T-cell (primary cell): ENCODE measurements at regions not wholly inside any gene's neighbourhood (a gene's known extent, or its start where the extent isn't known, plus 50 kb on each side); places are given as distances from the start of the nearest gene placed in this dataset.

Experiments used
- ATAC-seq, 4 experiments: fragments of 200-7000 bp in 3 of 4; fragments of 150-1000 bp in 1 of 4; cut with Tn5 transposase; replicated peaks in 1 of 4; 1 replicate in 3 of 4; 2 replicates in 1 of 4; pipeline ENCODE4 v1.10.0; 2021; ENCODE audit warnings: moderate library complexity in 3 of 4, mild to moderate bottlenecking in 2 of 4, moderate number of reproducible peaks in 1 of 4
- CTCF ChIA-PET, 2 donors: fragments of 300-600 bp; sonication (Branson Sonifier 250); formaldehyde crosslinking; loops; one replicate each; lab custom pipeline; 2022; ENCODE audit warnings: antibody characterized with exemption in 2 of 2; lab: Charles Lee
- POLR2A ChIA-PET, 2 donors: fragments of 300-600 bp; sonication (Branson Sonifier 250); formaldehyde crosslinking; loops; one replicate each; lab custom pipeline; 2022; ENCODE audit warnings: antibody characterized with exemption in 2 of 2; lab: Charles Lee
- DNase-seq, 35 experiments: peaks; one replicate each; pipeline versions ENCODE4 v3.0.0 to v3.0.0-alpha.2; 2013 to 2023
- H3K27ac ChIP-seq: one replicate; pipeline ENCODE4 v1.5.1; 2013; ENCODE audit warnings: low read length
- H3K27me3 ChIP-seq, 2 experiments: replicated peaks in 1 of 2; 1 replicate in 1 of 2; 2 replicates in 1 of 2; pipeline versions ENCODE4 v1.6.1 to v1.7.0; 2013; ENCODE audit warnings: low read length in 1 of 2, mixed read lengths in 1 of 2; ENCODE audit not compliant: control insufficient read depth in 2 of 2, insufficient read depth in 2 of 2; ENCODE audit errors: extremely low read depth in 1 of 2
- H3K36me3 ChIP-seq, 2 donors: 1 replicate in 1 of 2; 2 replicates in 1 of 2; pipeline versions ENCODE4 v1.6.1 to v1.7.0; 2013; ENCODE audit warnings: low read length in 1 of 2; ENCODE audit not compliant: control insufficient read depth in 2 of 2, insufficient read depth in 1 of 2; ENCODE audit errors: extremely low read depth in 1 of 2
- H3K4me1 ChIP-seq, 2 experiments: 1 replicate in 1 of 2; 2 replicates in 1 of 2; pipeline versions ENCODE4 v1.6.1 to v1.7.0; 2013; ENCODE audit warnings: low read length in 2 of 2, mixed read lengths in 1 of 2; ENCODE audit not compliant: insufficient read depth in 2 of 2, control insufficient read depth in 1 of 2; ENCODE audit errors: extremely low read depth in 1 of 2
- H3K4me3 ChIP-seq, 2 donors: 1 replicate in 1 of 2; 2 replicates in 1 of 2; pipeline versions ENCODE4 v1.5.1 to v1.7.0; 2013; ENCODE audit warnings: mild to moderate bottlenecking in 2 of 2, low read length in 1 of 2, moderate library complexity in 1 of 2; ENCODE audit not compliant: control insufficient read depth in 1 of 2; ENCODE audit errors: extremely low read depth in 1 of 2
- H3K9me3 ChIP-seq: 2 replicates; pipeline ENCODE4 v1.7.0; 2013
- H3K27ac Mint-ChIP-seq, 2 donors: one replicate each; pipeline ENCODE4 v1.8.0; 2020 to 2021; ENCODE audit warnings: mild to moderate bottlenecking in 2 of 2, mixed read lengths in 2 of 2
- H3K27me3 Mint-ChIP-seq, 2 donors: one replicate each; pipeline ENCODE4 v1.8.0; 2021 to 2022; ENCODE audit warnings: mixed read lengths in 2 of 2
- H3K36me3 Mint-ChIP-seq: one replicate; pipeline ENCODE4 v1.8.0; 2021; ENCODE audit warnings: mixed read lengths
- H3K4me1 Mint-ChIP-seq, 3 donors: one replicate each; pipeline ENCODE4 v1.8.0; 2020 to 2022; ENCODE audit warnings: mixed read lengths in 3 of 3, mild to moderate bottlenecking in 1 of 3
- H3K4me3 Mint-ChIP-seq, 3 donors: one replicate each; pipeline ENCODE4 v1.8.0; 2020 to 2022; ENCODE audit warnings: mild to moderate bottlenecking in 3 of 3, mixed read lengths in 3 of 3, moderate library complexity in 3 of 3
- H3K9me3 Mint-ChIP-seq, 3 donors: one replicate each; pipeline ENCODE4 v1.8.0; 2020 to 2022; ENCODE audit warnings: mixed read lengths in 3 of 3
- WGBS: methylation state at CpG from one replicate; pipeline ENCODE4 v1.1.5; 2013; ENCODE audit warnings: missing lambda C conversion rate; ENCODE audit not compliant: insufficient coverage; 5-methylcytosine and 5-hydroxymethylcytosine counted together

DNA sequence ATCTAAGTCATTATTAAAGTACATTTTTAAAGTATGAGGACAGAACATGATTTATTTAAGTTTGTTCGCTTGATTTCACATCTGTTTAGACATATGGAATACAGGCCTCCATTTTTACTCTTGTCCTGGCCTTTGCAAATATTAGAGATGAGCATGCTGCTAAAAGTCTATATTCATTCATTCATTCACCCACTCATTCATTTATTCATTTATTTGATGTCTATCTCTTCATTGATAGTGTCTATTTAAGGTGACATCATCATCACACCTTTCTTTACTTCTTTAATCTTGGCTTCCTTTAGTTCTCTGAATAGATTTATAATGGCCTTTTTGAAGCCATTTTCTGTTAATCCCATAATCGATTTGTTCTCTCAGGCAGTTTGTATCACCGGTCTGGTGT is 68.0 kb downstream of the THNSL1 start:
- 100% methylated on average over 1 of the region's 3 CpGs for WGBS
- ChIA-PET POLR2A (no interaction called here), CTCF (no interaction called here)
- Mint-ChIP-seq H3K27ac (no peak overlapping the region), H3K4me1 (peaks cover 0 to 4% (median 4%) of the 10 kb centered on the region in 3 donors), H3K9me3 (no peaks in the 10 kb centered on the region), H3K27me3 (peaks cover 11 to 13% of the 10 kb centered on the region in 2 donors), H3K4me3 (no peak overlapping the region), H3K36me3 (no peaks in the 10 kb centered on the region)
- H3K4me1 ChIP-seq = no peaks in the 10 kb centered on the region
- H3K9me3 ChIP-seq = no peaks in the 10 kb centered on the region
- ATAC-seq = no peak
- H3K36me3 ChIP-seq = no peaks in the 10 kb centered on the region
- H3K27me3 ChIP-seq = peaks cover 0 to 7% of the 10 kb centered on the region in 2 experiments
- no peak overlapping the region for H3K27ac ChIP-seq
- H3K4me3 ChIP-seq = no peak overlapping the region
- DNase-seq = no peak

DNA sequence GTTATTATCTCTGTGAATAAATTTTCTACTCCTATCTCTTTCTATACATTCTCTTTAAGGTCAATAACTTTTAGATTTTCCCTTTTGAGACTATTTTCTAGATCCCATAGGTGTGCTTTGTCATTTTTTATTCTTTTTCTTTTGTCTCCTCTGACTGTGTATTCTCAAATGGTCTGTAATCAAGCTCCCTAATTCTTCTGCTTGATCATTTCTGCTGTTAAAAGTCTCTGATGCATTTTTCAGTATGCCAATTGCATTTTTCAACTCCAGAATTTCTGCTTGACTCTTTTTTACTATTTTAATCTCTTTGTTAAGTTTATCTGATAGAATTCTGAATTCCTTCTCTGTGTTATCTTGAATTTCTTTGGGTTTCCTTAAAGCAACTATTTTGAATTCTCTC is 78.2 kb downstream of the THNSL1 start:
- Mint-ChIP-seq H3K27me3 (peaks cover 24 to 28% of the 10 kb centered on the region in 2 donors), H3K9me3 (peaks cover 16 to 30% (median 20%) of the 10 kb centered on the region in 3 donors), H3K36me3 (peaks cover 2% of the 10 kb centered on the region), H3K4me3 (no peak overlapping the region), H3K27ac (no peak overlapping the region), H3K4me1 (no peaks in the 10 kb centered on the region)
- H3K4me3 ChIP-seq = no peak overlapping the region
- H3K27ac ChIP-seq = no peak overlapping the region
- ATAC-seq (no peak), DNase-seq (no peak)
- no peaks in the 10 kb centered on the region for H3K9me3 ChIP-seq
- no peaks in the 10 kb centered on the region for H3K36me3 ChIP-seq
- H3K4me1 ChIP-seq = no peaks in the 10 kb centered on the region
- POLR2A ChIA-PET = interaction anchor here in 1 of 2 donors (0.6 kb wide), 1 partner anchor 482 kb away, joined by 3 read pairs; no protein-coding TSS in a partner anchor
- peaks cover 0 to 2% of the 10 kb centered on the region in 2 experiments for H3K27me3 ChIP-seq
- CTCF ChIA-PET = no interaction called here

DNA sequence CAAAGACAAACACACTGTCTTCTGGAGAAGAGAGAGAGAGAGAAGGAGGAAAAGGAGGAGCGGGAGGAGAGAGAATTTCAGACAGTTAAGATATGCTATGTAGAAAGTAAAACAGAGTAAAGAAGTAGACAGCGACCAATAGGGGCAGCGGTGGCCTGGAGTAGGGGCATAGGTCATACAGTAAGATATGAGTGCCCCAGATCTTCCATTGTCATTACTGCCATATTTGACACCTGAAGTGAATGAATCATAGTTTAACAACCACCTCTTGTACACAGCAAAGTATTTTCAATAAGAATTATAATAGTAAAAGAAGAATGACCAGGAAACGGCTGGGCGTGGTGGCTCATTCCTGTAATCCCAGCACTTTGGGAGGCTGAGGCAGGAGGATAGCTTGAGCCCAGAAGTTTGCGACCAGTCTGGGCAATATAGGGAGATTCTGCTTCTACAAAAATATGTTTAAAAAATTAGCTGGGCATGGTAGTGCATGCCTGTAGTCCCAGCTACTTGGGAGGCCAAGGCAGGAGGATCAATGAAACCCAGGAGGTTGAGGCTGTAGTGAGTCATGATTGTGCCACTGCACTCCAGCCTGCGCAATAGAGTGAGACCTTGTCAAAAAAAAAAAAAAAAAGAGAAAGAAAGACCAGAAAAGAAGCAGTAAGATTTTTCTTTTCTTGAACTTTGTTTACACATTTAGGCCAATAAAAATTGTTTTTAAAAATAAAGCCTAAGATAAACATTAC is 77.0 kb upstream of the GPR158 start:
- Histone ChIP-seq H3K4me1 (no peaks in the 10 kb centered on the region), H3K27me3 (peaks cover 0 to 9% of the 10 kb centered on the region in 2 experiments), H3K27ac (no peak overlapping the region), H3K4me3 (no peak overlapping the region), H3K36me3 (no peaks in the 10 kb centered on the region), H3K9me3 (no peaks in the 10 kb centered on the region)
- no peak for ATAC-seq
- H3K27ac Mint-ChIP-seq = no peak overlapping the region
- H3K27me3 Mint-ChIP-seq = peaks cover 34 to 42% of the 10 kb centered on the region in 2 donors
- peaks cover 16 to 20% (median 16%) of the 10 kb centered on the region in 3 donors for H3K9me3 Mint-ChIP-seq
- DNase-seq = no peak
- CTCF ChIA-PET = no interaction called here
- POLR2A ChIA-PET = no interaction called here
- no peaks in the 10 kb centered on the region for H3K4me1 Mint-ChIP-seq
- WGBS = 100% methylated on average over 3 of the region's 7 CpGs
- peaks cover 2% of the 10 kb centered on the region for H3K36me3 Mint-ChIP-seq
- no peak overlapping the region for H3K4me3 Mint-ChIP-seq

DNA sequence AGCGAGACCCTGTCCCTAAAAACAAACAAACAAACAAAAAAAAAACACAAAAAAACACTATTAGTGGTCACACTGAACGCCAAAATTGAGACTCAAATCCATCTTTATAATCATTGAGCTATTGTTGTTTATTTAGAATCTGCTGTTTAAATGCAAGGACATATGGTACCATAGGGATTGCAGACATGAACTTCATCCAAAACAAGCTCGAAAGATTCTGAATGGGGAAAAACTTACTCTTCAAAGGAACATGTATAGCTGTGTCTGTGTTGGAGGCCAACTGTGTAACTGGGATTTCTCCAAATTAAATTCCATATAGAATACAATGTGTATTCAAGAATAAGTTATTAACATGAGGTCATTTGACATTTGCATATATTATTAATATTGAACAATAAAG is 74.7 kb upstream of the GPR158 start:
- ATAC-seq (no peak), DNase-seq (no peak)
- Mint-ChIP-seq H3K27me3 (peaks cover 22 to 35% of the 10 kb centered on the region in 2 donors), H3K4me1 (no peaks in the 10 kb centered on the region), H3K9me3 (no peaks in the 10 kb centered on the region), H3K27ac (no peak overlapping the region), H3K4me3 (no peak overlapping the region), H3K36me3 (no peaks in the 10 kb centered on the region)
- H3K4me3 ChIP-seq = no peak overlapping the region
- H3K27ac ChIP-seq = no peak overlapping the region
- no CpG with 5 or more reads among the region's 3 CpGs for WGBS
- CTCF ChIA-PET = no interaction called here
- H3K4me1 ChIP-seq = no peaks in the 10 kb centered on the region
- POLR2A ChIA-PET = no interaction called here
- H3K36me3 ChIP-seq = no peaks in the 10 kb centered on the region
- no peaks in the 10 kb centered on the region for H3K9me3 ChIP-seq
- peaks cover 0 to 14% of the 10 kb centered on the region in 2 experiments for H3K27me3 ChIP-seq

DNA sequence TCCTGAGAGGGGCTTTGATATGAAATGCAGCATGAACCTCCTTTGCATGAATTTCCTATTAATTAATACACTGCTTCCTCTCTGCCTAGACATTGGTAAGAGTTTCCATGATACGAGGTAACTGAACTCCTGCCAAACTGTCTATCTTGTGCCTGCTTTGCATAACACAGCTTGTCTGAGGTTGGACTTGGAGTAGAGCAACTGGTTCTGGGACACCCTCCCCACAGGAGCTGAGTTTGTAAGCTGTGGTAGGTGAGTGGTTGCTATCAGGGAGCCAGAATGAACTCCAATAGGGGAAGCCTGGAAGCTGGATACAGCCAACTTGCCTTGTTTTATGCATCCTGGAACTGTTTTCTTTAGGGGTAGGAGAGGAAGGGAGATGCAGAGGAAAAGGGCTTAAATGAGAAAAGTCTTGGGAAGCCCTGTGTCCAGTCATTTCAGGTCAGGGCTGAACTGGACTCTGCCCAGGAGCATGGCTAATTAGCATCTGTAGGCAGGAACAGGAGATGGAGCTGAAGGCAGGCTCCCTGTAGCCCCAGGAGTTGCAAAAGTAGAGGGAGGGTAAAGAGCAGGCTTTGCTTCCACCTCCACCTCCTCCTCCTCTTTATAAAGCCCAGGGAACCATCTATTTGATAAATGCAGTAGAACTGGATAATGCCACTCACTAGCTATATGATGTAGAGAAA is 73.2 kb upstream of the GPR158 start:
- Mint-ChIP-seq H3K27ac (no peak overlapping the region), H3K9me3 (no peaks in the 10 kb centered on the region), H3K4me1 (no peaks in the 10 kb centered on the region), H3K27me3 (peaks cover 22 to 35% of the 10 kb centered on the region in 2 donors), H3K36me3 (no peaks in the 10 kb centered on the region), H3K4me3 (no peak overlapping the region)
- no CpG with 5 or more reads among the region's 1 CpG for WGBS
- Histone ChIP-seq H3K36me3 (no peaks in the 10 kb centered on the region), H3K27ac (no peak overlapping the region), H3K4me3 (no peak overlapping the region), H3K9me3 (no peaks in the 10 kb centered on the region), H3K4me1 (no peaks in the 10 kb centered on the region), H3K27me3 (peaks cover 2 to 12% of the 10 kb centered on the region in 2 experiments)
- POLR2A ChIA-PET = interaction anchor here in 1 of 2 donors (0.9 kb wide), 1 partner anchor 15 kb away, joined by 3 read pairs; no protein-coding TSS in a partner anchor
- CTCF ChIA-PET = interaction anchor here in 1 of 2 donors (0.6 kb wide), 1 partner anchor 436 kb away, joined by 3 read pairs; no protein-coding TSS in a partner anchor
- ATAC-seq (no peak), DNase-seq (no peak)

DNA sequence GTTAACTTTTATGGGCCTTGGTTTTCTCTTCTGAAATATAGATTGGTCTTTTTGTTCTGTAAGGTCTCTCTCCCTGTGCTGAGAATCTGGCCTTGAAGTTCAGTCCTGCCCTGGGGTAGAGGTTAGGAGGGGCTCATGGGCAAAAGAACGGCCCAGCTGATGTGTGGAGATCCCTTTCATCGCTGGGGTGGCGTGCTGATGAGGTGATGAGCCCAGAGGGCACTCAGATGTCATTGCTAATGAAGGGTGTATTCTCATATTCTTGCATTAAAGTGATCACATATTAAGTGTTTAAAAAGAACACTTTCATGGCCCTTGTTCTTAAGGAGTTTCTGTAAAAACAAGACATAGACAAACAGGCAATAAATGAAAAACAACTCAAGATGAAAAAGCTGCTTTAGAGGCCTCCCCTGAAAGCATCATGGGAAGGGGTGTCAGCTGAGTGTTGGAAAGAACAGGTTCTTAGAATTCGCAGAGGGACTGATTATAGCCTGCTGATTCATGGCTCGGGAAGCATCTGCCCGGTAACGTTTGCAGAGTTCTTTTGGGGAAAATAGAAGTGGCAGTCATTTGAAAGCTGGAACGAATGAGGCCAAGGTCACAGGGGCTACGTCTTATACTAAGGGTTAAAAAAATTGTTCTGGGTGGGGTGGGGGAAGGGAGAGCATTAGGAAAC is 72.5 kb upstream of the GPR158 start:
- Histone ChIP-seq H3K27ac (no peak overlapping the region), H3K27me3 (peaks cover 2 to 12% of the 10 kb centered on the region in 2 experiments), H3K4me1 (no peaks in the 10 kb centered on the region), H3K4me3 (no peak overlapping the region), H3K9me3 (no peaks in the 10 kb centered on the region), H3K36me3 (no peaks in the 10 kb centered on the region)
- 74% methylated on average over 7 of the region's 9 CpGs for WGBS
- no peak overlapping the region for H3K27ac Mint-ChIP-seq
- ATAC-seq = no peak
- no peak for DNase-seq
- H3K36me3 Mint-ChIP-seq = no peaks in the 10 kb centered on the region
- ChIA-PET CTCF (interaction anchor here in 1 of 2 donors (0.6 kb wide), 1 partner anchor 437 kb away, joined by 3 read pairs; no protein-coding TSS in a partner anchor), POLR2A (interaction anchor here in 1 of 2 donors (0.9 kb wide), 1 partner anchor 16 kb away, joined by 3 read pairs; no protein-coding TSS in a partner anchor)
- H3K4me3 Mint-ChIP-seq = no peak overlapping the region
- peaks cover 22 to 34% of the 10 kb centered on the region in 2 donors for H3K27me3 Mint-ChIP-seq
- no peaks in the 10 kb centered on the region for H3K9me3 Mint-ChIP-seq
- H3K4me1 Mint-ChIP-seq = no peaks in the 10 kb centered on the region
